Hypothalamus (tissue), 51 donors: ENCODE measurements at regions not wholly inside any gene's neighbourhood (a gene's known extent, or its start where the extent isn't known, plus 50 kb on each side); places are given as distances from the start of the nearest gene placed in this dataset.
"Not testable (repeated sequence)": the region's sequence is repeated elsewhere in the genome, so short reads cannot be mapped to it uniquely, and the experiment has no call there.

Experiments used
- DNase-seq, 51 donors: peaks; one replicate each; lab custom pipeline; 2025; lab: John Stamatoyannopoulos, UW

DNA sequence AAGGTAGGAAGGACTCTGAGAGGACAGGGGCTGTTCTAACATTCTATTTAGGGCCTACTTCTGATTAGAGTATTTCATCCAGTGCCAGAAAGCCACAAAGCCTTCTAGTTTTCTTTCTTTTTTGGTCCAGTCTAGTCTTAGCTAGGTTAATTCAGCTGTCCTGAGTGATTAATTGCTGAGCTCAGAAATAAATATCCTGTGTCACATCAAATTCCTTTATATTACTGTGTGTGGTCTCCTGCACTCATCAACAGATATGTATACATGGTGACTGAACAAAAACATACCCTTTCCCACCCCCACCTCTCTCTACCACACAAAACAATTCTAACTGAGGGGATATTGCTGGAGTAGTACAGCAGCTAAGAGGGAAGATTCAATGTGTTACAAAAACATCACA lies 601.5 kb upstream of the NRSN1 start:
- no peak for DNase-seq

DNA sequence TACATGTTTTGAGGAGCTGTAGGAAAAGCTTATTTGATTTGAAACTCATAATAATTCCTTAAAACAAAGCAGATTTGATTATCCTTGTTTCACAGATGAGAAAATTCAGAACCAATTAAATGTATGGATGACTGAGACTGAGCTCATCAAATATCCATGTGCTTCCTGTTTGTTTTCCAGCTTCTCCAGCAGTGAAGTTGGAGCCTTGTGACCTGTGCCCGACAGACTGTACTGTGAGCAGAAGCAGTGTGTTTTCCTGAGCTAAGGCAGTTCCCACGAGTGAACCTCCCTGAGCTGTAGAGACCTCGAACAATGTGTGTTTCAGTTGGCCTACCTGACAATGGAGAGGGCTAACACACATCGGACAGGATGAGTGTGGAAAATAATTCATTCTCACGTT lies 599.5 kb upstream of the NRSN1 start:
- DNase-seq: no peak

DNA sequence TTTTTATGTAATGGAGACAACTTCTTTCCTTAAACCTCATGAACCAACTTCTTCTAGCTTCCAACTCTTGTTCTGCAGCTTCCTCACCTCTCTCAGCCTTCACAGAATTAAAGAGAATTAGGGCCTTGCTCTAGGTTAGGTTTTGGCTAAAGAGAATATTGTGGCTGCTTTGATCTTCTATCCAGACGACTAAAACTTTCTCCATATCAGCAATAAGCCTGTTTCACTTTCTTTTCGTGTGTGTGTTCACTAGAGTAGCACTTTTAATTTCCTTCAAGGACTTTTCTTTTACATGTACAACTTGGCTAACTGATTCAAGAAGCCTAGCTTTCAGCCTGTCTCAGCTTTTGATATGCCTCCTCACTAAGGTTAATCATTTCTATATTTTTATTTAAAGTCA lies 596.1 kb upstream of the NRSN1 start:
- DNase-seq: no peak

DNA sequence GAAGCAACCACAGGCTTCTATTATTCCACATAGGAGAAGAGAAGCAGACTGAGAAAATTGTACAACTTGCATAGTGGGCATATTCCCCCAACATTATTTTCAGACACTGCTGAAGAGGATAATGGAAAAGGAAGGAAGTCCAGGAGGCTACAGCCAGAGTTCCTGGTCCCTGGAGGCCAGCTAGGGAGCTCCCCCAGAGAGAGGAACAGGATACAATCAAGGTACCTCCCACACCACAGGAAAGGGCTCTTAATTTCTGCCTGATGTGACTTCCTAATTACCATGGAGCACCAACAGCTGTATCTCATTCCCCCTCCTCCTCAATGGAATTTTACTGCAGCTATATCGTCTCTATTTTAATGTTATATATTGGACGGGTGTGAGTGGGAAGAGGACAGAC lies 594.3 kb upstream of the NRSN1 start:
- DNase-seq: no peak

DNA sequence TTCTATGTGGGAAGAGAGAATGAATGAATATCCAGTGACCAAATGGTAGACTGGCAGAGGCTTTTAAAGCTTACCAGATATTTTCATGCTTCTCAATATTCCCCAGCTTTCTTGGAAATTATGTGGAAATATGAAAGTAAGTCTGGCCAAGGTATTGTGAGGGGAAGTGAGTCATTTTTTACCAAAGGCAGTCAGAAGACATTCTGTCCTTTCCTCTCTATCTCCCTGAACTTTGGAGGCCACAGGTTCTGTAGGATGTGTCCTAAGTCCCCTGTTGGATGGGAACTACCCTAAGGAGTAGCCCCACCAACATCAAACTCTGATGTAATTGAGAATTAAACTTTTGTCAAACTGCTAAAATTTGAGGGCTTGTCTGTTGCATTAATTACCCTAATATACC lies 593.8 kb upstream of the NRSN1 start:
- no peak for DNase-seq

DNA sequence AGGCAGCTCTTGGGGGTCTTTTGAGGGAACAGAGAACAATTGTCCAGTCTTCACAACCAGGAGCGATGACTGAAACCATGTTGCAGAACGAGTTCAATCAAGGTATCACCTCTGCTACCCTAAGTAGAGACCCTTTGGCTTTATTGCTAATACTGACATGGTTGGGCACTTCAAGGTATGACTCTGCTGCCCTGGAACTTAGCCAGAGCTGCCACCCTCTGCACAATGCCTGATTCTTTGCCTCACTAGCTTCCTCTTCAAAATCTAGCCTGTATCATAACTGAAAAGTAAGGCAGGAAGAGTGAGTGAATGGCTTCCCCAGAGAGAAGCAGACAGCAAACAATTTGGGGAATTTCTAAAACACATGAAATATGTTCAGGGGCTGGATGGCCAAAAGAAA lies 592.7 kb upstream of the NRSN1 start:
- DNase-seq: no peak

DNA sequence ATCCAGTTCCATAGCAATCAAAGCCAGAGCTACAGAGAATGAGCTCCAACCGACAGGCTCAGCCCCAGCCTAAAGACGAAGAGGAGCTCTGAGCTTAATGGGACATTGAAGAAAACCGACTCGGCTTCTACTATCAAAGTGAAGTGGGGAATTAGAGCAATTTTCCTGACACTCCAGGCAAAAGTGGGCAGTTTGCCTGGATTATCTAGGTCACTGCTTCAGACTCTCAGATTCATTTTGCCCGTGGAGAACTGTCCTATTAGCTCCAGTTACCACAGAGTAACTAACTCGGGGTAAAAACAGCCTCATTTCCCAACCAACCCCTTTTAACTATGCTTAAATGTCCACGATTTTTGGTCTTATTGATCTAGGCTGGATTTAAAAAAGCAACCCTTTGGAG lies 592.1 kb upstream of the NRSN1 start:
- DNase-seq: peak in 10 of 51 donors; percentile 2 to 19 (median 6)

DNA sequence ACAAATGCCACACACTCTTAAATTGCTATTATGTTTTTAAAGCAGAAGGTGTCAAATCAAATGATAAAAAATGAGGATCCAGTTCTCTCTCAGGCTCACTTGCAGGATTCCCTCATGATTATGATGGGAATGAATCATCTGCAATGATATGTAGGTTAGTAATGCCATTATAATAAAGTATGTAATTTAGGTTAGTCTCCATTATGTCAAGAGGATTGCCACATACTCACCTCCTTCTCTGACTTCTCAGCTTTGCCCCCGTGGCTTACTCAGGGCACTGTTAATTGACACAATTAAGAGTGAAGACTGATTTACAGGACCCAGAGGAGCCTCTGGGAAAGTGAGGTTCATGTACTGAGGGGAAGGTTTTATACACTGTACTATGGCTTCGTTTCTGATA lies 591.7 kb upstream of the NRSN1 start:
- DNase-seq: no peak

DNA sequence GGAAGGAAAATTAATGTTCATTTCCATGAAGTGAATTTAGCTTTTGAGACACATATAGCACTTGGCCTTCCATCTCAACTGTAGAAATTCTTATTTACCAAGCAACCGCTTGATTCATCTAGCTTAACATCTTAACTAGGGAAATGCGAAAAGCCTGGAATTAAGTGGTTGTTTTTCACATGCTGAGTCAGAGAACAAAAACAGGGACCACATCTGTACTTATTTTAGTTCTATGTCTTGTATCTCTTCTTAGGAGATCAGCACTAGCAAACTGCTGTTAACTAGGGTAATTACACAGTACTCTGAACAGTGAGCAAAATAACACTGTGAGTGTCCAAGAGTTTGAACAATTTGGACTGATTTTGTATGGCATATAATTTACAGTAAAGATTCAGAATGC lies 590.9 kb upstream of the NRSN1 start:
- no peak for DNase-seq

DNA sequence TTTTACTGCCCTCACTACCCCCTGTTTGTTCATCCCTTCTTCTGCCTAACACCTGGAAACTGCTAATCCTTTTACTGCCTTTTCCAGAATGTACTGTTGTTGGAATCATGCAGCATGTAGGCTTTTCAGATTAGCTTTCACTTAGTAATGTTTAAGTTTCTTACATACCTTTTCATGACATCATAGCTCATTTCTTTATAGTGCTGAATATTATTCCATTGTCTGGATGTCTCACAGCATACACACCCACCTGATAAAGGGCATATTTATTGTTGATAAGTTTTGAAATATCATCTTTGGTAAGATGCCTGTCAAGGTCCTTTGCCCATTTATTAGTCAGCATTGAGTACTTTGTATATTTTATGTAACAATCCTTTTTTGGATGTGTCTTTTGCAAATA lies 588.2 kb upstream of the NRSN1 start:
- no peak for DNase-seq

DNA sequence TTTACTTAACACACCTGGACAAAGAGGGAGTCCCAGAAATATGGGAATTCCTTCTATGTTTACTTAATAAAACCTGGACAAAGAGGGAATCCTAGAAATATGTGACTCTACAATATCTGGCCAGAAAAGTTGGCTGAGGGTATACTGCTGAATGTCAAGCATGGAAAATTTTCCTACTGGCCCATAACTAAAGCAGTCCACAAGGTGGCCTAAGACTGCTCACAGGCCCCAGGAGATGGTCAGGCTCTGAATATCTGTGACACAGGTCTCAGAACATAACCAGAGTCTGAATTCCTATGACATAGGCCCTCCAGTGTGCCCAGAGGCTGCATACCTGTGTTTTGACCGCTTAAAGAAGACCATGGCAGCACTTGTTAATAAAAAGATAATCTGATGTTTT lies 578.2 kb upstream of the NRSN1 start:
- DNase-seq: no peak

DNA sequence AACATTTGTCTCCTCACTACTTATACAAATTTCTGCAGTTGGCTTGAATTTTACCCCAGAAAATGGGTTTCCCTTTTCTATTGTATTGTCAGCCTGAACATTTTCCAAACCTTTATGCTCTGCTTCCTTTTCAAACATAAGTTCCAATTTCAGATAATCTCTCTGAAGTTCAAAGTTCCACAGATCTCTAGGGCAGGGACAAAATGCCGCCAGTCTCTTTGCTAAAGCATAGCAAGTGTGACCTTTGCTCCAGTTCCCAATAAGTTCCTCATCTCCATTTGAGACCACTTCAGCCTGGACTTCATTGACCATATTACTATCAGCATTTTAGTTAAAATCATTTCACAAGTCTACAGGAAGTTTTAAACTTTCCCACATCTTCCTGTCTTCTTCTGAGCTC lies 571.1 kb upstream of the NRSN1 start:
- DNase-seq: not testable (repeated sequence)

DNA sequence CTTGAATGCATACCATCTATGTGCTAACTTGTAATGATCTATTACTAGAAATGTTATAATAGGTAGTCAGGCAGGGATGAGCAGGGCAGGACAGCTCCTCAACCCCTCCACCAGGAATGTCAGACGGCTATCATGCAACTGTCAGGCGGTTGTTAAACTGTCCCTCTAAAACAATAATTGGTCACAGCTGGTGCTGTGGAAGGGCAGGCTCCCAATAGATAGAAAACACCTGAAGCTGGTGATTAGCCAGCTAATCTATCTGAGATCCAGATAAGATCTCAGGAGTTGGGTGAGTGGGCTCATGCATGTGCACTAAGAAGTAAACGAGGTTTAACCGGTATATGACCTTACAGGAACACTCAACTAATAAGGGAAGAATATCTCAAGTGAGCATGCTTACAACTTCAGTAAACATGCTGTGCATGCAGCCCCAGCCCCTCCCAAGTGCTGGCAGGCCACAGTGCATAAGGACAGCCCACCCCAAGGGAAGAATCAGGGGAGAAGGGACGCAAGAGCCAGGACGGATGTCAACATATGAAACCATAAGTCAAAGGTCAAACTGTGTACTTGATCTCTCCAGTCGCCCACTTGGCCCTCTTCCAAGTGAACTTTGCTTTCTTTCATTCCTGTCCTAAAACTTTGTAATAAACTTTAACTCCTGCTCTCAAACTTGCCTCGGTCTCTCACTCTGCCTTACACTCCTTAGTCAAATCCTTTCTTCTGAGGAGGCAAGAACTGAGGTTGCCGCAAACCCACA lies 566.2 kb upstream of the NRSN1 start:
- no peak for DNase-seq

DNA sequence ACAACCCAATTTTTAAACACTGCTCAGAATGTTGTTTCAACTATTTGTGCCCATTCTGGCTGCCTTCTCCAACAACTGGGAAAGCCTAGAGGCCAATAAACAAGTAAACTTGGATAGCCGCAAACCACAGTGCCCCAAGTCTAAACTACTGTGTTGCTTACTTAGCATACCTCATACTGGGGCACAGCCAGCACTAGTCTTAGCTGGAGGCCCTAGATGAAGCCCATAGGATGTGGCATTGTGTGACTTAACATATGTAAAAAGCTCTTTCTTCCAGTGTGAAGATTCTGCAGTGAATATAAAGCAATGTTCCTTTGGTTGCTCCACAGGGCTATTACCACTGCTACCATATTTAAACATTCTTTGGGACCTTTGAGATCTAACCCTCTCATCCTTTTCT lies 564.3 kb upstream of the NRSN1 start:
- no peak for DNase-seq

DNA sequence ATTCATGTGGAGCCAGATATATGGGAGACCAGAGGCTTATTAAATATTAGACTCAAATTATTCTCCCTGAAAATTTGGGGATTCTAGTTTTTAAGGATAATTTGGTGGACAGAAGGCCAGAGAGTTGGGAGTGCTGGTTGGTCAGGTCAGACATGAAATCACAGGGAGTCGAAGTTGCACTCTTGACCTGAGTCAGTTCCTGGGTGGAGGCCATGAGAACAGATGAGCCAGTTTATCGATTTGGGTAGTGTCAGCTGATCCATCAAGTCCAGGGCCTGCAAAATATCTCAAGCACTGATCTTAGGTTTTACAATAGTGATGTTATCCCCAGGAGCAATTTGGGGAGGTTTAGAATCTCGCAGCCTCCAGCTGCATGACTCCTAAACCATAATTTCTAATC lies 563.5 kb upstream of the NRSN1 start:
- no peak for DNase-seq

DNA sequence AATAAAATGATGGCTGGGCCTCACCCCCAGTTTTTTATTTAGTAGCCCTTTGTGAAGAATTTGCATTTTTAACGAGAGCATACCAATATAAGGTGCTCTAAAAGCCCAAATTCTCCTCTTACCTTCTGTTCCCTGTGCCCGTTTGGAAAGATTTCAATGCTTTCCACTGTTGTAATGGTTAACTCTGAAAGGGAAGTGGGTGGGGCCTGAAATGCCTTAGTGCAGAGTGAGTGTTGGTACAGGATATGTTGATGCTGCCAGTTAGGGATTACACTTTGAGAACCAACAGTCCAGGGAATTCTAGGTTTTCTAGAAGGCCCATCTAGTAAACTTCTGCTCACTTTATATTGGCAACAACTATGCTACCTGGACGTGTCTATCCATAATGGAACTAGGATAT lies 562.7 kb upstream of the NRSN1 start:
- no peak for DNase-seq

DNA sequence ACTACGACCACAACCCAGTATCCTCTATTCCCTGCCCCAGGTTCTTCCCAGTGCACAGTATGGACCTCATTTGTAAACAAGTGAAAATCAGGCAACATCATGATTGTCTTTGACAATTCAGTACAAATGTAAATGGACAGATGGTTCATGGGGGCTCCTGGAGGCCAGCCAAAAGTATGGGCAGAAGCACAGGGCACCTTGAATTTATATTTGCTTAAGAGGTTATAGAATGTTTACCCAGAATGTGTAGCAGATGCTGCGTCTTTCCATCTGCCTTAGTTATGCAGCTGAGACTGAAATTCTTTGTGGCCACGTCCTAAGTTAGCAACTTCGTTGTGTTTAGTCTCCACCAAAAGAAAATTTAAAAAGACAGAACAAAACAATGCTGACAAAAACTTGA lies 559.6 kb upstream of the NRSN1 start:
- no peak for DNase-seq

DNA sequence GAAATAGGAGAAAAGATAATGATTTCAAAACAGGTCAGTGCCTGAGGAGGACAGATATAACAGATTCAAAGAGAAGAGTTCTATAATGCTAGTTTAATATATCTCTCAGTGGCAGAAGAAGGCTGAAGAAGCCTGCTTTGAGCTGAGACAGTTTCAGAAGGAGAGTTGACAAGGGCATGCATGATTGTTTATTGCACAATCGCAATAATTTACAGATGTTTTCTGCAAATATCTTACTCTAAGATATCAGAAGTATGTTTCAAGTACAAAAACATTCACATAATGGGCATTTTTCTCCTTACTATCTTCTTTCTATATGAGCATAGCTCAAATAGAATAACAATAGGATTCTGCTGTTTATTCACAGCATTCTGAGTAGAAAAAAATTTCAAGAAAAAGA lies 557.7 kb upstream of the NRSN1 start:
- DNase-seq: no peak

DNA sequence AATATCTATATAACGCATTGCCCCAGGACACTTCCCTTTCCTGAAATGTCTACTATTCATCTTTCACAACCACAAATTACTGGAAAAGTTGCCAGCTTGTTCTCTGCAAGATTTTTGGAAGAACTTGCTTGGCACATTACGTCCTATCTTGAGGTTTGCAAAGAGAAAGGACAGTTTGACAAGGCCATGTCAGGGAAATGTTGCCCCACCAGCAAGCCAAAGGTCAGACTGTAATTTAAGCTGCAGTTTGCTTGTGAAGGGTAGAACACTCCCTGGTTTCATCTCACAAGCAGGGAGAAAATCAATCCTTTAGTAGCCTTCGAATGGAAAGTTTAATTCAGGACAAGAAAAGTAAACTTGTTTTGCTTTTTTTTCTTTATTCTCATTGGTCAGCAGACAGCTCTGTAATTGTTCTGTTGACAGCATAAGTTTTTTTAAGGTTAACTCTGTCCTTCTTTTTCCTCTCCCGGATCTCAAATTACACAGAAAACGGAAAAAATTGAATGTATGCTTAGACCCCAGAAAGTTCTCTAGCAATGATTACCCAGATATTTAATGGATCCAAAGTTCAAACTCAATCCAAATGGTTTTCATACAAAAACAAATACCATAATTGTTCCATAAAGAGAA lies 541.8 kb upstream of the NRSN1 start:
- no peak for DNase-seq

DNA sequence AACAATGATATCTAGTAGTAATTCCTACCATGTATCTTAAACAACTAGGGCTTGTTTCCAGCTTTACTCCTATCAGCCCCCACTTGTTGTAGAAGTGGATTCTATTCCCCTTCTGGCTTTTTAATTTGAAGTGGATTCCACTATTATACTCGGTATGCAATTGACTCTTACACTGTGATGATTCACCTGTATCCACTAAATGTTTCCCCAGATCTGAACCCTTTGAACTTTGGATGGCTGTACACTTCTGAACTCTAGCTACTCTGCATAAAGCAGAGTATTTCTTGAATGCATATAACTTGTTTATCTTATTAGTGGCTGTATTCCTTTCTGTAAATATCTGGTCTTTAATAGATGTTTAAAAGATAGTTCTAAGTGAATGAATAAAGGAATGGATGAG lies 538.4 kb upstream of the NRSN1 start:
- no peak for DNase-seq

DNA sequence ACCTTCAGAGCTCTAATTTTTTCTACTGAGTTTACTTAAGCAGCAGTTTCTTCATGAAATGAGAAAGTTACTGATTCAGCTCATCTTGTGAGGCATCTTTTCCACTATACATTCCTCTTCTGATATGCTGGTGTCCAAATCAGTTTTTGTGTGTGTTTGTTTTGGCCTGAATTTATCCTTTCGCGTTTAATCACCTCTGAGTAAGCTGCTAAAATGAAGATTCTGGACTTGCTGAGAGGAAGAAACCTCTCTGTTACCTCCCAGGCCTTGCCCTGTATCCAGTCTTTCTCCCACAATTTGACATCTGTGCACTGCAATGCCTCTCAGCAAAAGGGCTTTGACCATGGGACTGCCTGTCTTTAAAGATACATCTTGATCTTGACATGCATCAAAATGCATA lies 536.2 kb upstream of the NRSN1 start:
- no peak for DNase-seq

DNA sequence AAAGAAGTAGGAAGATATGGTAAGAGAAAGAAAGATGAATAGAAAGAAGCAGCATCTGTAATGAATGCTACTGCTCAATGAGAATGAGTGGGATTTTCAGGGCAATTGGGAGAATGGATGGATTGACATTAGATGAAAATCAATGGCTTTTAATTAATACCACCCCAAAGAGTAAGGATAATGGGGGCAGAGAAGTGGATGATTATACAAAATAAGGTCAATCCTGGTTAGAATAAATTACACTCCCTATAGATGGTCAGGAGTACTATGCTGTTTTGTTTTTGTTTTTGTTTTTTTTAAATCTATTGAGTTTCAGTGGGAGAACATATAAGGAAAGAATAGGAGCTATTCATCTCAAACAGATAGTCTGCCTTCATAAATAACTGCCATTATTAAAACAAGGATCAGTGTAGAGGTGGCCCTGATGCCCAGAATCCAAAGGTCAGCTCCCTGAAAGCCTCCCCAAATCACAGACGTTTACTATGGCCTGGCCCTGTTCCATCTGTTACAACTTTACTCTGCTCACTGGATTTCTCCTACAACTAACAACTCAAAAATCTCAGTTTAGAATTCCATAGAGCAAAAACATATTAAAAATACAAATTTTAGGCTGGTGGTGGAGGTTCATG lies 535.4 kb upstream of the NRSN1 start:
- DNase-seq: no peak
